Osteoblast (primary cell): ENCODE measurements at regions not wholly inside any gene's neighbourhood (a gene's known extent, or its start where the extent isn't known, plus 50 kb on each side); places are given as distances from the start of the nearest gene placed in this dataset.
A peak's percentile ranks its signal among the peaks of the same experiment; 100 is the strongest.

ENCODE experiments used
- DNase-seq: peaks from one replicate; pipeline ENCODE4 v3.0.0; 2011; ENCODE audit warnings: low spot score, mixed read lengths; ENCODE audit not compliant: insufficient read length; ENCODE audit errors: missing footprints
- H2AFZ ChIP-seq: 2 replicates; pipeline ENCODE4 v1.6.0; 2011; ENCODE audit warnings: mild to moderate bottlenecking, low read length
- H3K27ac ChIP-seq: 2 replicates; pipeline ENCODE4 v1.5.1; 2011; ENCODE audit warnings: mild to moderate bottlenecking, low read depth, low read length, moderate library complexity
- H3K27me3 ChIP-seq: 2 replicates; pipeline ENCODE4 v1.6.0; 2012; ENCODE audit warnings: mild to moderate bottlenecking, control low read depth, inconsistent platforms, low read length, moderate library complexity; ENCODE audit not compliant: insufficient read depth
- H3K36me3 ChIP-seq: 2 replicates; pipeline ENCODE4 v1.5.1; 2011; ENCODE audit warnings: mild to moderate bottlenecking, low read length, control low read depth, moderate library complexity; ENCODE audit not compliant: insufficient read depth
- H3K4me1 ChIP-seq: 2 replicates; pipeline ENCODE4 v1.5.1; 2011; ENCODE audit warnings: mild to moderate bottlenecking, low read length, control low read depth, moderate library complexity; ENCODE audit not compliant: insufficient read depth
- H3K4me2 ChIP-seq: 2 replicates; pipeline ENCODE4 v1.6.0; 2011; ENCODE audit warnings: mild to moderate bottlenecking, low read length; ENCODE audit not compliant: insufficient read depth
- H3K4me3 ChIP-seq: fragments of 200-600 bp; sonication (generic); 3 replicates; pipeline ENCODE4 v1.5.1; 2012; ENCODE audit warnings: mild to moderate bottlenecking, low read length, inconsistent platforms; ENCODE audit not compliant: insufficient read depth
- H3K79me2 ChIP-seq: 2 replicates; pipeline ENCODE4 v1.6.0; 2012; ENCODE audit warnings: mild to moderate bottlenecking, low read length, control low read depth, inconsistent platforms; ENCODE audit not compliant: insufficient read depth
- H3K9me3 ChIP-seq: 2 replicates; pipeline ENCODE4 v1.5.1; 2011; ENCODE audit warnings: low read depth, low read length, control low read depth
- H4K20me1 ChIP-seq: 2 replicates; pipeline ENCODE4 v1.6.0; 2012; ENCODE audit warnings: mild to moderate bottlenecking, low read length, control low read depth; ENCODE audit not compliant: insufficient read depth
- TF ChIP-seq, protein P1 (sequence below): IDR thresholded peaks from 2 replicates; pipeline ENCODE4 v1.5.1; 2011; ENCODE audit warnings: mild to moderate bottlenecking, low read depth, low read length, moderate library complexity; ENCODE audit errors: extremely low read depth

DNA sequence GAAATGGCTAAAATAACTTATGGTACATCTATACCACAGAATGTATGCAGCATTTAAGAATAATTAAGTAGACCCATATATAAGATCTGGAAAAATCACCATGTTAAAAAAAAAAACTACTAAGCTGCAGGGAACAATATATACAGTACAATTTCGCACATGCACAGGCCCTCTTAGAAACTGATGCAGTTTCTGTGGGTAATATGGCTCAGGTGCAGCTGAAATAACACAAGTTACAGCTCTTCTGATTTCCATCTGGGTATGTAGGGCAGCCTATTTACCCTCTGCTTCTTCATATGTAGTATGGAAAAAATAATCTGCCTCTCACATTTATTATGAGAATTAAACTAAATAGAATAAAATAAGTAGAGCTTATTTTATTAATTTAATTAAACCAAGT, 82.9 kb downstream of the YIPF5 start:
- no peak overlapping the region for H2AFZ ChIP-seq
- H3K4me1 ChIP-seq, result peaks cover 7% of the 10 kb centered on the region
- H3K27me3 ChIP-seq, result no peaks in the 10 kb centered on the region
- no peaks in the 10 kb centered on the region for H3K9me3 ChIP-seq
- TF ChIP-seq, protein P1, sequence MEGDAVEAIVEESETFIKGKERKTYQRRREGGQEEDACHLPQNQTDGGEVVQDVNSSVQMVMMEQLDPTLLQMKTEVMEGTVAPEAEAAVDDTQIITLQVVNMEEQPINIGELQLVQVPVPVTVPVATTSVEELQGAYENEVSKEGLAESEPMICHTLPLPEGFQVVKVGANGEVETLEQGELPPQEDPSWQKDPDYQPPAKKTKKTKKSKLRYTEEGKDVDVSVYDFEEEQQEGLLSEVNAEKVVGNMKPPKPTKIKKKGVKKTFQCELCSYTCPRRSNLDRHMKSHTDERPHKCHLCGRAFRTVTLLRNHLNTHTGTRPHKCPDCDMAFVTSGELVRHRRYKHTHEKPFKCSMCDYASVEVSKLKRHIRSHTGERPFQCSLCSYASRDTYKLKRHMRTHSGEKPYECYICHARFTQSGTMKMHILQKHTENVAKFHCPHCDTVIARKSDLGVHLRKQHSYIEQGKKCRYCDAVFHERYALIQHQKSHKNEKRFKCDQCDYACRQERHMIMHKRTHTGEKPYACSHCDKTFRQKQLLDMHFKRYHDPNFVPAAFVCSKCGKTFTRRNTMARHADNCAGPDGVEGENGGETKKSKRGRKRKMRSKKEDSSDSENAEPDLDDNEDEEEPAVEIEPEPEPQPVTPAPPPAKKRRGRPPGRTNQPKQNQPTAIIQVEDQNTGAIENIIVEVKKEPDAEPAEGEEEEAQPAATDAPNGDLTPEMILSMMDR, result no peak
- H4K20me1 ChIP-seq, result no peaks in the 10 kb centered on the region
- no peaks in the 10 kb centered on the region for H3K36me3 ChIP-seq
- no peak overlapping the region for H3K4me3 ChIP-seq
- H3K4me2 ChIP-seq, result no peak overlapping the region
- no peak overlapping the region for H3K27ac ChIP-seq
- DNase-seq, result no peak
- H3K79me2 ChIP-seq, result no peaks in the 10 kb centered on the region

DNA sequence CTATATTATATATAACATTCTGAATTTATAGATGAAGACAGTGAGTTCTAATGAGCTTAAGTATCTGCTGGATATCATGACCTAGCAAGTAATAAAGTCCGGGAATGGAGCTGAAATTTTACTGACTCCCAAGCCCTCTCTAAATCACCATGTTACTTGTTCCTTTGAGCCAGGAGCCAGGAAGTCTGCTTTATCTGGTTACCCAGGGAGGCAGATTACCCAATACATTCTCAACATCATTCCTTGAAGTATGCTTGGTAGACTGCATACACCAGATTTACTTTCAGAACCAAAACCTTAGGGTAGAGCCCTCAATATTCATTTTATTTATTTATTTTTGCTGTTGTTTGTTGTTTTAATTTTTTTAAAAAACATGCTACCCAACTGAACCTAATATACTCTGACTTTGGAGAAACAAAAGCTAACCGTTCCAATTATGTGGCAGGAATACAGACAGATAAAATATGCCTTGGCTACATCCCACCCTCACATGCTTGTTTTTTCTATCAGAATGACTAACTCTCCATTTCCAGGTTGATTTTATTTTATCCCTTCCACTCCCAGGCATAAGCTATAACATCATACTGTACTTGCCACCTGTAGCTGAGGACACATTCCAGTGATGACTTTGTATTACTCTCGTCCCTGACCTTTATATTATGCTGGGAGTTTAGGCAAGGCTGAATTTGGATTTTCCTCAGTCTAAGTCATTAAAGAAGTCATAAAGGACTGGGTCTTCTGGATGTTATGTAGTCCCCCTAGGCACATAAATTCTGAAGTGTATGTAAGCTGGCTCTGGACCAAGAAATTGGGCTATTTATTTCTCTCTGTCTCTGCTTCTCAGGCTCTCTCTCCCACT, 82.0 kb downstream of the YIPF5 start:
- Histone ChIP-seq H3K4me3 (no peak overlapping the region), H4K20me1 (no peaks in the 10 kb centered on the region), H3K36me3 (no peaks in the 10 kb centered on the region), H3K9me3 (no peaks in the 10 kb centered on the region), H3K4me2 (no peak overlapping the region), H3K27ac (no peak overlapping the region), H3K79me2 (no peaks in the 10 kb centered on the region), H3K4me1 (peaks cover 7% of the 10 kb centered on the region), H2AFZ (no peak overlapping the region), H3K27me3 (no peaks in the 10 kb centered on the region)
- DNase-seq, result no peak
- TF ChIP-seq, protein P1, result no peak

DNA sequence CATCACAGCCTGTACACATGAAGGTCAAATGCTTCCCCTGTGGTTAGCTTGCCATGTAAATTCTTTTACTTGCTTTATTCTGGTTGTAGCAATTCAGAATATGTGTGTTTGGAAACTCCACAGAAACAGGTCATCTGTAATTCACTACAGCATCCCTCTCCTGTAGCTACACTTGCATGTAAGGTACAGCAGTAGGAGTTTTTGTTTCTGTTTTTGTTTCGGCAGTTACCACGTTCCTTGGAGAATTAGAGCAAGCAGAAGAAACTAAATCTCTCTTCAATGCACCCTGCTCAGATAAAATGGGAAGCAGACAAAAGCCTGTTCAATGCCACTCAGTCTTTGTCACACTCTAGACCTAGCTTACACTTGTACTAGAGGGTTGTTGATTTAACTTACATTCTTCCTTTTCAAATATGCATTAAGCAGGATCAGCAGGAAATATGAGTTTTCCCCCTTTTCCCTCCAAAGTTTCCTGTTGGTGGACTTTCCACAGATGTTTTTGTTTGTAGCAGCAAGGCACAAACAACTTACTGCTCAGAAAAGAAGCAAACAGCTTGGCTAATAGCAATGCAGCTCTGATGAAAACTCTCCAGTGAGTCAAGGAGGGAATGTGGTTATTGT, 80.9 kb downstream of the YIPF5 start:
- DNase-seq, result no peak
- Histone ChIP-seq H3K79me2 (no peaks in the 10 kb centered on the region), H3K9me3 (no peaks in the 10 kb centered on the region), H3K27me3 (no peaks in the 10 kb centered on the region), H3K4me2 (peak overlapping the region; percentile 51), H2AFZ (peak overlapping the region; percentile 58), H3K4me3 (no peak overlapping the region), H3K4me1 (peaks cover 7% of the 10 kb centered on the region), H4K20me1 (no peaks in the 10 kb centered on the region), H3K36me3 (no peaks in the 10 kb centered on the region), H3K27ac (no peak overlapping the region)
- TF ChIP-seq, protein P1, result no peak

DNA sequence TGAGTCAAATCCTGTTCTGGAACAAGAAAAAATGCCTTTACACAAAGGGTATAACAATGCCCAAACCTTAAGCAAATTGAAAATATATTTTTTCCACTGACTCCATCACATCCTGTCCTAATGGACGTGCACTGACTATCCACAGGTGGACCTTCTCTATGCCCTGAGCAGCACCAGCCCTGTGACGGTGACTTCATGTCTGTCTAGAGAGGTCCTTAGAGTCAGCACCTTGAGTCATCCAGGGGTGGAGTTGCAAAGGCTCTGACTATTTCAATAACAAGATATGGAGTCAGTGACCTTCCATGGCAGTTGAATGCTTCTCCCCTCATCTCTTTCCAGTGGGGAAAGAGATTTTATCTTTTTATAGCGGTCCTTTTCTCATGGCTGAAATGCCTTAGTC, 78.0 kb downstream of the YIPF5 start:
- H3K36me3 ChIP-seq, result no peaks in the 10 kb centered on the region
- H3K4me2 ChIP-seq, result no peak overlapping the region
- no peaks in the 10 kb centered on the region for H4K20me1 ChIP-seq
- H2AFZ ChIP-seq, result no peak overlapping the region
- no peak overlapping the region for H3K4me3 ChIP-seq
- peaks cover 7% of the 10 kb centered on the region for H3K4me1 ChIP-seq
- no peaks in the 10 kb centered on the region for H3K79me2 ChIP-seq
- H3K27ac ChIP-seq, result no peak overlapping the region
- no peaks in the 10 kb centered on the region for H3K9me3 ChIP-seq
- TF ChIP-seq, protein P1, result no peak
- no peaks in the 10 kb centered on the region for H3K27me3 ChIP-seq
- DNase-seq, result no peak
